Sigmoid colon (tissue), 4 donors: ENCODE measurements at regions not wholly inside any gene's neighbourhood (a gene's known extent, or its start where the extent isn't known, plus 50 kb on each side); places are given as distances from the start of the nearest gene placed in this dataset.

ENCODE experiments used
- EP300 ChIP-seq, 4 donors: sonication (generic); formaldehyde crosslinking; IDR thresholded peaks; one replicate each; pipeline ENCODE4 v1.6.1; 2017; ENCODE audit warnings: antibody characterized with exemption in 4 of 4
- POLR2A ChIP-seq, 2 donors: fragments of 450-650 bp; IDR thresholded peaks; one replicate each; pipeline ENCODE4 v1.6.1; 2016; ENCODE audit warnings: antibody characterized with exemption in 2 of 2, mild to moderate bottlenecking in 2 of 2, moderate library complexity in 2 of 2
- TF ChIP-seq, protein P1 (sequence below), 4 experiments: fragments of 450-650 bp in 3 of 4; fragments of 200-600 bp in 1 of 4; IDR thresholded peaks; one replicate each; pipeline ENCODE4 v1.5.1; 2016 to 2019; ENCODE audit warnings: antibody characterized with exemption in 4 of 4, mild to moderate bottlenecking in 3 of 4, moderate library complexity in 2 of 4

DNA sequence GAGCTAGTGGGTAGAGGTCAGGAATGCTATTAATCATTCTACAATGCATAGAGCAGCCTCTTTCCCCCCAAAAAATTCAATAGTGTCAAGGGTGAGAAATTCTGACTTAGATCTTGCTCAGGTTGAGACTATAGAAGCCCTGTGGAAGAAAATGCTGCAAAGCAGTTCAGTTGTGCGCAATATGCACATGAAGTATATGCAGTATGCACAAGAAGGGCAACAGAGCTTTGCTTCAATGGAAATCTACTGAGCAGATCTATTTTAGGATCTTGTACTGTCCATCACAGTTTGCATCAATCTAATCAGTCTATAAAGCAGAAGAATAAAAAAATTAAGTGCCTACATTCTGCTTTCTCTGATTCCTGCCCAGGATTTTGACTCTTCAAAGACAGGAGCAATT is 225.8 kb upstream of the STEAP1 start:
- TF ChIP-seq, protein P1, sequence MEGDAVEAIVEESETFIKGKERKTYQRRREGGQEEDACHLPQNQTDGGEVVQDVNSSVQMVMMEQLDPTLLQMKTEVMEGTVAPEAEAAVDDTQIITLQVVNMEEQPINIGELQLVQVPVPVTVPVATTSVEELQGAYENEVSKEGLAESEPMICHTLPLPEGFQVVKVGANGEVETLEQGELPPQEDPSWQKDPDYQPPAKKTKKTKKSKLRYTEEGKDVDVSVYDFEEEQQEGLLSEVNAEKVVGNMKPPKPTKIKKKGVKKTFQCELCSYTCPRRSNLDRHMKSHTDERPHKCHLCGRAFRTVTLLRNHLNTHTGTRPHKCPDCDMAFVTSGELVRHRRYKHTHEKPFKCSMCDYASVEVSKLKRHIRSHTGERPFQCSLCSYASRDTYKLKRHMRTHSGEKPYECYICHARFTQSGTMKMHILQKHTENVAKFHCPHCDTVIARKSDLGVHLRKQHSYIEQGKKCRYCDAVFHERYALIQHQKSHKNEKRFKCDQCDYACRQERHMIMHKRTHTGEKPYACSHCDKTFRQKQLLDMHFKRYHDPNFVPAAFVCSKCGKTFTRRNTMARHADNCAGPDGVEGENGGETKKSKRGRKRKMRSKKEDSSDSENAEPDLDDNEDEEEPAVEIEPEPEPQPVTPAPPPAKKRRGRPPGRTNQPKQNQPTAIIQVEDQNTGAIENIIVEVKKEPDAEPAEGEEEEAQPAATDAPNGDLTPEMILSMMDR (IDR thresholded peaks at IDR 0.05) = no peak
- TF ChIP-seq POLR2A (IDR thresholded peaks at IDR 0.05) (no peak), EP300 (IDR thresholded peaks at IDR 0.05) (no peak)
